ENCODE measurements at regions not wholly inside any gene's neighbourhood (a gene's known extent, or its start where the extent isn't known, plus 50 kb on each side); places are given as distances from the start of the nearest gene placed in this dataset.

- H3K9me2 ChIP-seq = no peaks in the 10 kb centered on the region
- no peak overlapping the region for H3K27ac ChIP-seq (ENCODE audit: low read depth in 2 of 2, low read length in 1 of 2)
- H3K9ac ChIP-seq = no peak overlapping the region
- no peak for DNase-seq
- TF ChIP-seq GABPA (IDR thresholded peaks at IDR 0.05; ENCODE audit: low read depth) (no peak), MXI1 (IDR thresholded peaks at IDR 0.05; ENCODE audit: low read depth, low read length) (no peak), USF1 (IDR thresholded peaks at IDR 0.05; ENCODE audit: borderline replicate concordance, low read depth) (peak; percentile 57; the same call in 1 of the 2 replicates)
- TF ChIP-seq, protein P1, sequence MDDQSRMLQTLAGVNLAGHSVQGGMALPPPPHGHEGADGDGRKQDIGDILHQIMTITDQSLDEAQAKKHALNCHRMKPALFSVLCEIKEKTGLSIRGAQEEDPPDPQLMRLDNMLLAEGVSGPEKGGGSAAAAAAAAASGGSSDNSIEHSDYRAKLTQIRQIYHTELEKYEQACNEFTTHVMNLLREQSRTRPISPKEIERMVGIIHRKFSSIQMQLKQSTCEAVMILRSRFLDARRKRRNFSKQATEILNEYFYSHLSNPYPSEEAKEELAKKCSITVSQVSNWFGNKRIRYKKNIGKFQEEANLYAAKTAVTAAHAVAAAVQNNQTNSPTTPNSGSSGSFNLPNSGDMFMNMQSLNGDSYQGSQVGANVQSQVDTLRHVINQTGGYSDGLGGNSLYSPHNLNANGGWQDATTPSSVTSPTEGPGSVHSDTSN (IDR thresholded peaks at IDR 0.05) = no peak
- no peaks in the 10 kb centered on the region for H3K9me3 ChIP-seq
- H3K79me2 ChIP-seq (ENCODE audit: insufficient read depth) = no peaks in the 10 kb centered on the region
- no peak overlapping the region for H3K4me3 ChIP-seq (ENCODE audit: low read depth in 2 of 2, low read length in 1 of 2)
- H4K20me1 ChIP-seq (ENCODE audit: insufficient read depth) = no peaks in the 10 kb centered on the region
- H3K4me2 ChIP-seq = no peak overlapping the region
- H3F3A ChIP-seq (replicated peaks; ENCODE audit: insufficient read depth) = peaks cover 4% of the 10 kb centered on the region
- peaks cover 0 to 8% of the 10 kb centered on the region in 2 experiments; a peak in 1 of 4 replicates for H3K4me1 ChIP-seq (ENCODE audit: control insufficient read depth in 1 of 2, insufficient read depth in 2 of 2, low read depth in 1 of 2, low read length in 1 of 2)
- no peaks in the 10 kb centered on the region for H3K36me3 ChIP-seq (replicated peaks in 1 of 2; ENCODE audit: control insufficient read depth in 1 of 2, insufficient read depth in 2 of 2, low read length in 1 of 2)
- H2AFZ ChIP-seq (ENCODE audit: low read depth) = no peak overlapping the region
- WGBS (ENCODE audit: low lambda C conversion rate) = 20% methylated on average over 1 of the region's 1 CpG
- POLR2A ChIA-PET = no interaction called here
- CTCF ChIA-PET = interaction anchor here (1.1 to 1.2 kb wide), 3 partner anchors 12 to 259 kb away, joined by 3 read pairs; no protein-coding TSS in a partner anchor
- H3K27me3 ChIP-seq (ENCODE audit: insufficient read depth) = no peaks in the 10 kb centered on the region; the same call in 1 of the 2 replicates
Observed at GRCh38 chr9:113774963-113775362, 101.1 kb upstream of the ZNF618 start.

DNA sequence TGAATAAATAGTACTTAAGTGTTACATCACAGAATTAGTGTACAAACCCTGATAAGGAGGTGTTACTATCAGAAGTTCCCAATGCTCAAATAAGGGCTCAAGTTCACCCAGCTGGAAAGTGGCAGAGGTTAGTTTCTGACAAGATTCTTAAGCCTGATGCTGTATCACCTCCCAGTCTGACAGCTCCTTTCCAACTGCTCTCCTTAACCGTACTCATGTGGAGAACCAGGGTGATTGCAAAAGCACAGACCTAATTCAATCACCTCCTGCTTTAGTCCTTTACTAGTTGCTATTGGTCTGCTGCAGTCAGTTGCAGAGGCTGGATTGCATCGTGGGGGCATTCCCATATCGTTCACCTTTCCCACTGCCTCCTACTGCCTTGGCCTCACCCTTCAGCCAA is 100.4 kb upstream of the ZNF618 start:
- H3K27me3 ChIP-seq (ENCODE audit: insufficient read depth) = no peaks in the 10 kb centered on the region; the same call in 1 of the 2 replicates
- DNase-seq = no peak
- CTCF ChIA-PET = interaction anchor here (0.9 to 1.1 kb wide), 2 partner anchors 19 to 120 kb away, joined by 3 read pairs; no protein-coding TSS in a partner anchor

GRCh38 chr9:113776194-113776593 is 99.9 kb upstream of the ZNF618 start:
- TF ChIP-seq NFIC (IDR thresholded peaks at IDR 0.05; ENCODE audit: borderline replicate concordance) (no peak), RCOR1 (IDR thresholded peaks at IDR 0.05; ENCODE audit: low read length) (no peak), SIN3A (IDR thresholded peaks at IDR 0.05; ENCODE audit: borderline replicate concordance, low read depth, low read length) (no peak), IRF3 (IDR thresholded peaks at IDR 0.05; ENCODE audit: low read depth, low read length) (no peak), MXI1 (IDR thresholded peaks at IDR 0.05; ENCODE audit: low read depth, low read length) (no peak), USF1 (IDR thresholded peaks at IDR 0.05; ENCODE audit: borderline replicate concordance, low read depth) (no peak)
- TF ChIP-seq, protein P1 (IDR thresholded peaks at IDR 0.05) = no peak
- Histone ChIP-seq H3K27ac (ENCODE audit: low read depth in 2 of 2, low read length in 1 of 2) (no peak overlapping the region), H3F3A (replicated peaks; ENCODE audit: insufficient read depth) (peaks cover 4% of the 10 kb centered on the region), H3K4me1 (ENCODE audit: control insufficient read depth in 1 of 2, insufficient read depth in 2 of 2, low read depth in 1 of 2, low read length in 1 of 2) (peaks cover 0 to 4% of the 10 kb centered on the region in 2 experiments; a peak in 1 of 4 replicates), H3K27me3 (ENCODE audit: insufficient read depth) (no peaks in the 10 kb centered on the region; the same call in 1 of the 2 replicates), H3K4me3 (ENCODE audit: low read depth in 2 of 2, low read length in 1 of 2) (no peak overlapping the region), H4K20me1 (ENCODE audit: insufficient read depth) (no peaks in the 10 kb centered on the region), H3K79me2 (ENCODE audit: insufficient read depth) (no peaks in the 10 kb centered on the region), H2AFZ (ENCODE audit: low read depth) (no peak overlapping the region), H3K4me2 (no peak overlapping the region), H3K36me3 (replicated peaks in 1 of 2; ENCODE audit: control insufficient read depth in 1 of 2, insufficient read depth in 2 of 2, low read length in 1 of 2) (no peaks in the 10 kb centered on the region), H3K9me3 (no peaks in the 10 kb centered on the region), H3K9me2 (no peaks in the 10 kb centered on the region), H3K9ac (no peak overlapping the region)
- 51% methylated on average over 3 of the region's 3 CpGs for WGBS (ENCODE audit: low lambda C conversion rate)
- ChIA-PET CTCF (interaction anchor here (0.9 kb wide), 1 partner anchor 120 kb away, joined by 3 read pairs; no protein-coding TSS in a partner anchor), POLR2A (no interaction called here)
- DNase-seq = no peak

More for the DNA sequence above, 100.4 kb upstream of the ZNF618 start:
- 27% methylated on average over 3 of the region's 3 CpGs for WGBS (ENCODE audit: low lambda C conversion rate)
- H4K20me1 ChIP-seq (ENCODE audit: insufficient read depth) = no peaks in the 10 kb centered on the region
- peaks cover 4% of the 10 kb centered on the region for H3F3A ChIP-seq (replicated peaks; ENCODE audit: insufficient read depth)
- H3K9me2 ChIP-seq = no peaks in the 10 kb centered on the region
- POLR2A ChIA-PET = no interaction called here
- no peak overlapping the region for H3K27ac ChIP-seq (ENCODE audit: low read depth in 2 of 2, low read length in 1 of 2)
- H3K79me2 ChIP-seq (ENCODE audit: insufficient read depth) = no peaks in the 10 kb centered on the region
- no peak overlapping the region for H3K4me2 ChIP-seq
- no peak overlapping the region for H3K9ac ChIP-seq
- no peaks in the 10 kb centered on the region for H3K9me3 ChIP-seq
- TF ChIP-seq RXRA (IDR thresholded peaks at IDR 0.05; ENCODE audit: borderline replicate concordance, low read depth) (no peak), NRF1 (IDR thresholded peaks at IDR 0.05; ENCODE audit: low read depth, low read length) (no peak), FOXM1 (IDR thresholded peaks at IDR 0.05; ENCODE audit: low read depth) (no peak), RAD21 (IDR thresholded peaks at IDR 0.05; ENCODE audit: low read length) (no peak), SMC3 (IDR thresholded peaks at IDR 0.05; ENCODE audit: low read depth, low read length) (no peak)
- TF ChIP-seq, protein P1 (IDR thresholded peaks at IDR 0.05) = no peak
- H3K4me1 ChIP-seq (ENCODE audit: control insufficient read depth in 1 of 2, insufficient read depth in 2 of 2, low read depth in 1 of 2, low read length in 1 of 2) = peaks cover 0 to 6% of the 10 kb centered on the region in 2 experiments; a peak in 1 of 4 replicates
- H2AFZ ChIP-seq (ENCODE audit: low read depth) = no peak overlapping the region
- no peak overlapping the region for H3K4me3 ChIP-seq (ENCODE audit: low read depth in 2 of 2, low read length in 1 of 2)
- no peaks in the 10 kb centered on the region for H3K36me3 ChIP-seq (replicated peaks in 1 of 2; ENCODE audit: control insufficient read depth in 1 of 2, insufficient read depth in 2 of 2, low read length in 1 of 2)
